MM.1S (cell line): ENCODE measurements at regions not wholly inside any gene's neighbourhood (a gene's known extent, or its start where the extent isn't known, plus 50 kb on each side); places are given as distances from the start of the nearest gene placed in this dataset.

Experiments used
- EZH2 ChIP-seq: fragments of 300-600 bp; sonication (generic); optimal IDR thresholded peaks from 2 replicates; pipeline ENCODE3; 2017; ENCODE audit warnings: low read depth, mild to moderate bottlenecking, antibody characterized with exemption, low read length, mixed read lengths
- EZH2phosphoT487 ChIP-seq: fragments of 300-600 bp; sonication (generic); IDR thresholded peaks from 2 replicates; pipeline ENCODE4 v1.6.1; 2018; ENCODE audit warnings: antibody characterized with exemption, low read length
- TF ChIP-seq, protein P1 (sequence below): fragments of 300-600 bp; sonication (generic); IDR thresholded peaks from 2 replicates; pipeline ENCODE4 v1.5.1; 2016; ENCODE audit warnings: antibody characterized with exemption, low read length, mixed read lengths

DNA sequence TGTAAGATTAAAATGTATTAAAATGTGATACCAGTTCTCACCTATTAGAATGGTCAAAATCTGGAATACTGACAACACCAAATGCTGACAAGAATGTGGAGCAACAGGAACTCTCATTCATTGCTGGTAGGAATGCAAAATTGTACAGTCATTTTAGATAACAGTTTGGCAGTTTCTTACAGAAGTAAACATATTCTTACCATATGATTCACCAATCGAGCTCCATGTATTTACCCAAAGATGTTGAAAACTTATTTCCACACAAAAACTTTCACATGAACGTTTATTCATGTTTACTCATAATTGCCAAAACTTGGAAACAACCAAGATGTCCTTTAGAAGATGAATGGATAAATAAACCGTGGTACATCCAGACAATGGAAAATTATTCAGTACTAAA, 1193.5 kb upstream of the ACVR2A start:
- TF ChIP-seq, protein P1, sequence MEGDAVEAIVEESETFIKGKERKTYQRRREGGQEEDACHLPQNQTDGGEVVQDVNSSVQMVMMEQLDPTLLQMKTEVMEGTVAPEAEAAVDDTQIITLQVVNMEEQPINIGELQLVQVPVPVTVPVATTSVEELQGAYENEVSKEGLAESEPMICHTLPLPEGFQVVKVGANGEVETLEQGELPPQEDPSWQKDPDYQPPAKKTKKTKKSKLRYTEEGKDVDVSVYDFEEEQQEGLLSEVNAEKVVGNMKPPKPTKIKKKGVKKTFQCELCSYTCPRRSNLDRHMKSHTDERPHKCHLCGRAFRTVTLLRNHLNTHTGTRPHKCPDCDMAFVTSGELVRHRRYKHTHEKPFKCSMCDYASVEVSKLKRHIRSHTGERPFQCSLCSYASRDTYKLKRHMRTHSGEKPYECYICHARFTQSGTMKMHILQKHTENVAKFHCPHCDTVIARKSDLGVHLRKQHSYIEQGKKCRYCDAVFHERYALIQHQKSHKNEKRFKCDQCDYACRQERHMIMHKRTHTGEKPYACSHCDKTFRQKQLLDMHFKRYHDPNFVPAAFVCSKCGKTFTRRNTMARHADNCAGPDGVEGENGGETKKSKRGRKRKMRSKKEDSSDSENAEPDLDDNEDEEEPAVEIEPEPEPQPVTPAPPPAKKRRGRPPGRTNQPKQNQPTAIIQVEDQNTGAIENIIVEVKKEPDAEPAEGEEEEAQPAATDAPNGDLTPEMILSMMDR, result no peak
- TF ChIP-seq EZH2 (no peak), EZH2phosphoT487 (no peak)
